ENCODE measurements at regions not wholly inside any gene's neighbourhood (a gene's known extent, or its start where the extent isn't known, plus 50 kb on each side); places are given as distances from the start of the nearest gene placed in this dataset.
"Not testable (repeated sequence)": the region's sequence is repeated elsewhere in the genome, so short reads cannot be mapped to it uniquely, and the experiment has no call there.

- TF ChIP-seq, protein P1, sequence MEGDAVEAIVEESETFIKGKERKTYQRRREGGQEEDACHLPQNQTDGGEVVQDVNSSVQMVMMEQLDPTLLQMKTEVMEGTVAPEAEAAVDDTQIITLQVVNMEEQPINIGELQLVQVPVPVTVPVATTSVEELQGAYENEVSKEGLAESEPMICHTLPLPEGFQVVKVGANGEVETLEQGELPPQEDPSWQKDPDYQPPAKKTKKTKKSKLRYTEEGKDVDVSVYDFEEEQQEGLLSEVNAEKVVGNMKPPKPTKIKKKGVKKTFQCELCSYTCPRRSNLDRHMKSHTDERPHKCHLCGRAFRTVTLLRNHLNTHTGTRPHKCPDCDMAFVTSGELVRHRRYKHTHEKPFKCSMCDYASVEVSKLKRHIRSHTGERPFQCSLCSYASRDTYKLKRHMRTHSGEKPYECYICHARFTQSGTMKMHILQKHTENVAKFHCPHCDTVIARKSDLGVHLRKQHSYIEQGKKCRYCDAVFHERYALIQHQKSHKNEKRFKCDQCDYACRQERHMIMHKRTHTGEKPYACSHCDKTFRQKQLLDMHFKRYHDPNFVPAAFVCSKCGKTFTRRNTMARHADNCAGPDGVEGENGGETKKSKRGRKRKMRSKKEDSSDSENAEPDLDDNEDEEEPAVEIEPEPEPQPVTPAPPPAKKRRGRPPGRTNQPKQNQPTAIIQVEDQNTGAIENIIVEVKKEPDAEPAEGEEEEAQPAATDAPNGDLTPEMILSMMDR (conservative IDR thresholded peaks at IDR 0.05; ENCODE audit: low read length) = not testable (repeated sequence)
- not testable (repeated sequence) for TF ChIP-seq EZH2phosphoT487 (IDR thresholded peaks at IDR 0.05; ENCODE audit: borderline replicate concordance)
Observed at GRCh38 chr3:106858321-106858720, 518.9 kb upstream of the CCDC54 start.
